ENCODE measurements at regions not wholly inside any gene's neighbourhood (a gene's known extent, or its start where the extent isn't known, plus 50 kb on each side); places are given as distances from the start of the nearest gene placed in this dataset.
"Not testable (repeated sequence)": the region's sequence is repeated elsewhere in the genome, so short reads cannot be mapped to it uniquely, and the experiment has no call there.

- Histone ChIP-seq H3K9me3 (no peaks in the 10 kb centered on the region), H3K36me3 (no peaks in the 10 kb centered on the region), H3K4me3 (no peak overlapping the region), H3K27ac (no peak overlapping the region), H3K27me3 (no peaks in the 10 kb centered on the region), H3K4me1 (no peaks in the 10 kb centered on the region)
- intact Hi-C loops (cut with DNase I; ENCODE audit: low total_unique reads), result no loop called here
- no peak for DNase-seq
- no peak for TF ChIP-seq POLR2AphosphoS5 (IDR thresholded peaks at IDR 0.05)
- TF ChIP-seq CTCF (IDR thresholded peaks at IDR 0.05), result no peak
- no peak for TF ChIP-seq EP300 (IDR thresholded peaks at IDR 0.05)
- no peak for TF ChIP-seq POLR2A (IDR thresholded peaks at IDR 0.05)
Observed at GRCh38 chr14:40367717-40368116, 935.5 kb upstream of the FBXO33 start.

- TF ChIP-seq CTCF (IDR thresholded peaks at IDR 0.05), result no peak
- no peak for TF ChIP-seq POLR2A (IDR thresholded peaks at IDR 0.05)
- no peak for TF ChIP-seq POLR2AphosphoS5 (IDR thresholded peaks at IDR 0.05)
- no peak for TF ChIP-seq EP300 (IDR thresholded peaks at IDR 0.05)
- Histone ChIP-seq H3K9me3 (no peaks in the 10 kb centered on the region), H3K36me3 (no peaks in the 10 kb centered on the region), H3K27ac (no peak overlapping the region), H3K4me1 (no peaks in the 10 kb centered on the region), H3K4me3 (no peak overlapping the region), H3K27me3 (no peaks in the 10 kb centered on the region)
- 79 to 88% (median 81%) methylated on average over 2 of the region's 2 CpGs for WGBS, 5 donors
- no peak for DNase-seq
- intact Hi-C loops (cut with DNase I; ENCODE audit: low total_unique reads), result no loop called here
Observed at GRCh38 chr14:40365305-40365704, 933.1 kb upstream of the FBXO33 start.

- Histone ChIP-seq H3K4me1 (no peaks in the 10 kb centered on the region), H3K36me3 (no peaks in the 10 kb centered on the region), H3K4me3 (no peak overlapping the region), H3K9me3 (peaks cover 0 to 9% (median 0%) of the 10 kb centered on the region in 4 donors), H3K27me3 (no peaks in the 10 kb centered on the region), H3K27ac (no peak overlapping the region)
- intact Hi-C loops (cut with DNase I; ENCODE audit: low total_unique reads), result no loop called here
- DNase-seq, result no peak
- WGBS, 5 donors, result 28 to 53% (median 38%) methylated on average over 1 of the region's 1 CpG
- TF ChIP-seq POLR2AphosphoS5 (IDR thresholded peaks at IDR 0.05), result no peak
- TF ChIP-seq EP300 (IDR thresholded peaks at IDR 0.05), result no peak
- no peak for TF ChIP-seq POLR2A (IDR thresholded peaks at IDR 0.05)
- TF ChIP-seq CTCF (IDR thresholded peaks at IDR 0.05), result no peak
Observed at GRCh38 chr14:40362856-40363255, 930.6 kb upstream of the FBXO33 start.

- Histone ChIP-seq H3K9me3 (peaks cover 0 to 7% (median 0%) of the 10 kb centered on the region in 4 donors), H3K36me3 (no peaks in the 10 kb centered on the region), H3K4me3 (no peak overlapping the region), H3K27ac (no peak overlapping the region), H3K4me1 (no peaks in the 10 kb centered on the region), H3K27me3 (no peaks in the 10 kb centered on the region)
- intact Hi-C loops (cut with DNase I; ENCODE audit: low total_unique reads), result no loop called here
- DNase-seq, result no peak
- WGBS, 5 donors, result 44 to 61% (median 56%) methylated on average over 2 of the region's 2 CpGs
- TF ChIP-seq POLR2A (IDR thresholded peaks at IDR 0.05), result no peak
Observed at GRCh38 chr14:40354754-40355153, 922.5 kb upstream of the FBXO33 start.

- H3K27ac ChIP-seq; H3K27me3 ChIP-seq; DNase-seq; H3K4me1 ChIP-seq; H3K4me3 ChIP-seq; intact Hi-C loops (cut with DNase I; ENCODE audit: low total_unique reads); H3K36me3 ChIP-seq: not testable (repeated sequence)
- WGBS, 5 donors, result 83 to 95% (median 90%) methylated on average over 23 to 27 of the region's 27 CpGs
- H3K9me3 ChIP-seq, result peaks cover 0 to 12% (median 3%) of the 10 kb centered on the region in 4 donors
Observed at GRCh38 chr14:40348104-40348503, 915.9 kb upstream of the FBXO33 start.

Data from stomach (tissue), 8 donors.